Activated CD4-positive, alpha-beta T cell treated with anti-CD3 and anti-CD28 coated beads, Interleukin-2, Interleukin-4, amounts not matched to agents 100 ng/mL and 50 ng/mL, durations not matched to agents 16 hours and 8 hours (primary cell): ENCODE measurements at regions not wholly inside any gene's neighbourhood (a gene's known extent, or its start where the extent isn't known, plus 50 kb on each side); places are given as distances from the start of the nearest gene placed in this dataset.
"Not testable (repeated sequence)": the region's sequence is repeated elsewhere in the genome, so short reads cannot be mapped to it uniquely, and the experiment has no call there.

Experiments
- DNase-seq: peaks from one replicate; pipeline ENCODE4 v3.0.0-alpha.2; 2020; ENCODE audit warnings: low spot score

- no peak for DNase-seq
These were observed 301.6 kb downstream of the TEX29 start for GRCh38 chr13:111622051-111622531.

- no peak for DNase-seq
These were observed 302.8 kb downstream of the TEX29 start for GRCh38 chr13:111623208-111623607.

- DNase-seq = no peak
These were observed 303.5 kb downstream of the TEX29 start for GRCh38 chr13:111623743-111624505.

GRCh38 chr13:111625526-111626315 lies 305.3 kb downstream of the TEX29 start:
- DNase-seq = no peak

- DNase-seq = no peak
These were observed 306.2 kb downstream of the TEX29 start for GRCh38 chr13:111626371-111627305.

GRCh38 chr13:111627596-111627995 lies 307.2 kb downstream of the TEX29 start:
- no peak for DNase-seq

- no peak for DNase-seq
These were observed 308.6 kb downstream of the TEX29 start for GRCh38 chr13:111629016-111629415.

GRCh38 chr13:111629457-111629856 lies 309.0 kb downstream of the TEX29 start:
- DNase-seq = no peak

- DNase-seq = no peak
These were observed 309.5 kb downstream of the TEX29 start for GRCh38 chr13:111629926-111630325.

GRCh38 chr13:111630406-111630805 lies 310.0 kb downstream of the TEX29 start:
- no peak for DNase-seq

- not testable (repeated sequence) for DNase-seq
These were observed 310.8 kb downstream of the TEX29 start for GRCh38 chr13:111631271-111631670.

GRCh38 chr13:111632906-111633305 lies 312.5 kb downstream of the TEX29 start:
- no peak for DNase-seq

GRCh38 chr13:111633401-111633800 lies 313.0 kb downstream of the TEX29 start:
- no peak for DNase-seq

- DNase-seq = no peak
These were observed 314.0 kb downstream of the TEX29 start for GRCh38 chr13:111634410-111634809.

GRCh38 chr13:111636271-111636670 lies 315.8 kb downstream of the TEX29 start:
- DNase-seq = no peak

- no peak for DNase-seq
These were observed 316.4 kb downstream of the TEX29 start for GRCh38 chr13:111636804-111637203.

- DNase-seq = no peak
These were observed 316.9 kb downstream of the TEX29 start for GRCh38 chr13:111637365-111637764.

- DNase-seq = no peak
These were observed 317.8 kb downstream of the TEX29 start for GRCh38 chr13:111638233-111638632.

- no peak for DNase-seq
These were observed 318.8 kb downstream of the TEX29 start for GRCh38 chr13:111639196-111639705.

- DNase-seq = no peak
These were observed 319.6 kb downstream of the TEX29 start for GRCh38 chr13:111640006-111640405.

GRCh38 chr13:111640476-111640875 lies 320.0 kb downstream of the TEX29 start:
- no peak for DNase-seq
